ENCODE measurements at regions not wholly inside any gene's neighbourhood (a gene's known extent, or its start where the extent isn't known, plus 50 kb on each side); places are given as distances from the start of the nearest gene placed in this dataset.

- H3K4me3 ChIP-seq (ENCODE audit: low read depth, low read length) = no peak overlapping the region
- no peaks in the 10 kb centered on the region for H3K9me3 ChIP-seq (ENCODE audit: control insufficient read depth, insufficient read depth, low read depth, low read length)
- POLR2A ChIA-PET = no interaction called here
- no peaks in the 10 kb centered on the region for H3K36me3 ChIP-seq (ENCODE audit: control insufficient read depth in 2 of 2, insufficient read depth in 1 of 2, low read length in 2 of 2)
- no peak overlapping the region for H3K27ac ChIP-seq (ENCODE audit: extremely low read depth, low read depth, low read length)
- TF ChIP-seq ZNF366 (tag by site-specific recombination; conservative IDR thresholded peaks at IDR 0.05) (no peak), GLIS1 (tag by site-specific recombination; IDR thresholded peaks at IDR 0.05) (no peak), ZNF155 (tag by site-specific recombination; IDR thresholded peaks at IDR 0.05) (no peak), ZNF585B (tag by site-specific recombination; IDR thresholded peaks at IDR 0.05) (no peak), OVOL3 (tag by site-specific recombination; IDR thresholded peaks at IDR 0.05) (no peak), ZNF558 (tag by site-specific recombination; IDR thresholded peaks at IDR 0.05) (no peak), ZNF626 (tag by site-specific recombination; IDR thresholded peaks at IDR 0.05) (no peak), ZNF555 (tag by site-specific recombination; conservative IDR thresholded peaks at IDR 0.05) (no peak), KLF17 (tag by site-specific recombination; IDR thresholded peaks at IDR 0.05) (no peak), ZNF623 (tag by site-specific recombination; IDR thresholded peaks at IDR 0.05) (no peak), ZNF530 (tag by site-specific recombination; IDR thresholded peaks at IDR 0.05; ENCODE audit: low read depth) (no peak), ZNF433 (tag by site-specific recombination; IDR thresholded peaks at IDR 0.05; ENCODE audit: low read depth) (no peak)
- H3K4me1 ChIP-seq (ENCODE audit: control insufficient read depth, insufficient read depth, low read length) = no peaks in the 10 kb centered on the region
- CTCF ChIA-PET = interaction anchor here (0.7 kb wide), 2 partner anchors 9 to 30 kb away, joined by 4 to 5 read pairs; no protein-coding TSS in a partner anchor
These were observed 178.3 kb upstream of the CCDC68 start for GRCh38 chr18:55137602-55138001.

- no peak overlapping the region for H3K4me3 ChIP-seq (ENCODE audit: low read depth, low read length)
- ChIA-PET POLR2A (no interaction called here), CTCF (interaction anchor here (0.7 kb wide), 1 partner anchor 31 kb away, joined by 5 read pairs; no protein-coding TSS in a partner anchor)
- TF ChIP-seq ZNF548 (tag by site-specific recombination; IDR thresholded peaks at IDR 0.05) = no peak
- TF ChIP-seq ZNF701 (tag by site-specific recombination; IDR thresholded peaks at IDR 0.05) = no peak
- no peak for TF ChIP-seq ZNF513 (tag by site-specific recombination; IDR thresholded peaks at IDR 0.05)
- TF ChIP-seq ZNF138 (tag by site-specific recombination; IDR thresholded peaks at IDR 0.05; ENCODE audit: borderline replicate concordance) = no peak
- no peak for TF ChIP-seq GLIS1 (tag by site-specific recombination; IDR thresholded peaks at IDR 0.05)
- TF ChIP-seq ZNF114 (tag by site-specific recombination; IDR thresholded peaks at IDR 0.05) = no peak
- TF ChIP-seq ZNF530 (tag by site-specific recombination; IDR thresholded peaks at IDR 0.05; ENCODE audit: low read depth) = no peak
- TF ChIP-seq ZNF529 (tag by site-specific recombination; IDR thresholded peaks at IDR 0.05; ENCODE audit: insufficient replicate concordance) = no peak
- no peak for TF ChIP-seq ZNF404 (tag by site-specific recombination; IDR thresholded peaks at IDR 0.05)
- no peak for TF ChIP-seq ZNF248 (tag by site-specific recombination; IDR thresholded peaks at IDR 0.05)
- TF ChIP-seq ZNF747 (tag by site-specific recombination; IDR thresholded peaks at IDR 0.05) = no peak
- TF ChIP-seq ZNF324 (tag by site-specific recombination; IDR thresholded peaks at IDR 0.05) = no peak
- no peak for TF ChIP-seq ZNF26 (tag by site-specific recombination; IDR thresholded peaks at IDR 0.05)
- TF ChIP-seq ZNF112 (tag by site-specific recombination; IDR thresholded peaks at IDR 0.05) = no peak
- H3K27ac ChIP-seq (ENCODE audit: extremely low read depth, low read depth, low read length) = no peak overlapping the region
- no peaks in the 10 kb centered on the region for H3K9me3 ChIP-seq (ENCODE audit: control insufficient read depth, insufficient read depth, low read depth, low read length)
- no peaks in the 10 kb centered on the region for H3K4me1 ChIP-seq (ENCODE audit: control insufficient read depth, insufficient read depth, low read length)
- no peaks in the 10 kb centered on the region for H3K36me3 ChIP-seq (ENCODE audit: control insufficient read depth in 2 of 2, insufficient read depth in 1 of 2, low read length in 2 of 2)
These were observed 177.6 kb upstream of the CCDC68 start for GRCh38 chr18:55136864-55137263.

Data from HEK293 (cell line).